ENCODE measurements at regions not wholly inside any gene's neighbourhood (a gene's known extent, or its start where the extent isn't known, plus 50 kb on each side); places are given as distances from the start of the nearest gene placed in this dataset.
A peak's percentile ranks its signal among the peaks of the same experiment; 100 is the strongest.

DNA sequence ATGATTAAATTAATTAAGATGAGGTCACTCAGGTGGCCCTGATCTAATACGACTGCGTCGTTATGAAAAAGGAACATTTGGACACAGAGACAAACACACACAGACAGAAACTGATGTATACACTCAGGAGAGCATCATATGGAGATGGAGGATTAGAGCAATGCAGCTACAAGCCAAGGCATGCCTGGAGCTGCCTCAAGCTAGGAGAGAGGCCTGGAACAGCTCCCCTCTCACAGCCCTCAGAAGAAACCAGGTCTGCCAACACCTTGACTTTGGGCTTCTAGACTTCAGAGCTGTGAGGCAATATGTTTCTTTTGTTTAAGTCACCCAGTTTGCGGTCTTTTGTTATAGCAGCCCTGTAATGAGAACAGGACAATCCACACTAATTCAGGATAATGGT, 318.9 kb downstream of the HS3ST3B1 start:
- no peak overlapping the region for H3K4me3 ChIP-seq (ENCODE audit: insufficient read depth in 1 of 2, low read depth in 1 of 2, low read length in 2 of 2)
- DNase-seq = no peak
- no peak overlapping the region for H3K9ac ChIP-seq (ENCODE audit: low read length)
- no peaks in the 10 kb centered on the region for H3K4me1 ChIP-seq (ENCODE audit: control insufficient read depth, insufficient read depth, low read depth, low read length)
- no peaks in the 10 kb centered on the region for H3K36me3 ChIP-seq (ENCODE audit: control insufficient read depth in 1 of 2, insufficient read depth in 2 of 2, low read depth in 1 of 2, low read length in 2 of 2)
- no peak overlapping the region for H2BK12ac ChIP-seq (ENCODE audit: low read length in 2 of 2)
- no peak overlapping the region for H3K23ac ChIP-seq (ENCODE audit: low read length in 2 of 2)
- no peaks in the 10 kb centered on the region for H3K79me1 ChIP-seq (replicated peaks; ENCODE audit: low read length, poor library complexity, severe bottlenecking)
- no peak overlapping the region for H3K18ac ChIP-seq (ENCODE audit: low read depth in 1 of 2, low read length in 2 of 2)
- H3K14ac ChIP-seq (ENCODE audit: low read length in 2 of 2) = peak overlapping the region in 1 of 2 experiments; percentile 65
- no peak overlapping the region for H2BK15ac ChIP-seq (ENCODE audit: low read depth, poor library complexity, severe bottlenecking)
- no peak overlapping the region for H4K91ac ChIP-seq (ENCODE audit: low read length)
- 84% methylated on average over 4 of the region's 4 CpGs for WGBS
- no peak overlapping the region for H2BK5ac ChIP-seq (ENCODE audit: low read depth, low read length, poor library complexity, severe bottlenecking)
- no peak overlapping the region for H2BK120ac ChIP-seq (ENCODE audit: low read depth, low read length)
- no peak overlapping the region for H3K4me2 ChIP-seq (ENCODE audit: low read length, poor library complexity, severe bottlenecking)
- H3K27me3 ChIP-seq (ENCODE audit: control insufficient read depth in 1 of 2, insufficient read depth in 1 of 2, low read length in 2 of 2) = no peaks in the 10 kb centered on the region
- H3K27ac ChIP-seq (ENCODE audit: low read length, poor library complexity, severe bottlenecking) = no peak overlapping the region
- peaks cover 5% of the 10 kb centered on the region for H3K9me3 ChIP-seq (ENCODE audit: control insufficient read depth, low read length)
- H4K8ac ChIP-seq (ENCODE audit: low read length) = no peak overlapping the region
- no peak overlapping the region for H3K4ac ChIP-seq (ENCODE audit: low read depth in 1 of 2, low read length in 2 of 2)
- no peak overlapping the region for H2AK5ac ChIP-seq (ENCODE audit: low read length, severe bottlenecking)
- H2AFZ ChIP-seq (ENCODE audit: low read depth, low read length) = no peak overlapping the region

DNA sequence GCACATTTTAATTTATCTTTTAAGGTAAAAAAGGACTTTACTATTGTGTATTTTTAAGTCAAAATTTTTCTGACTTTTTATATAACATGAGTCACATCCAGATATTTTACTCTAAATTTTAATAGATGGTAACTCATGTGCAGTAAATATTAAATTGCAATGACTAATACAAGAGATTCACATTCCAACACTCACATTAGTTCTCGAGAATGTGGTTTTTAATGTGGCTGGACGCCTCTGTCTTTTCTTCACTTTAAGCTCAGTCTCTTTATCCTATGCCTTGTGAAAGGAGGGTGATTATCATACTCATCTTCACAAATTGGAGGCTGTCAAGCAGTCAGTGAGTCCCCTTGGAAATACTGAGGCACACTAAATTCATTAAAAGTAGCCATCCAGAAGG, 315.6 kb downstream of the HS3ST3B1 start:
- Histone ChIP-seq H3K4me2 (ENCODE audit: low read length, poor library complexity, severe bottlenecking) (no peak overlapping the region), H3K4me1 (ENCODE audit: control insufficient read depth, insufficient read depth, low read depth, low read length) (no peaks in the 10 kb centered on the region), H3K27me3 (ENCODE audit: control insufficient read depth in 1 of 2, insufficient read depth in 1 of 2, low read length in 2 of 2) (no peaks in the 10 kb centered on the region), H2AK5ac (ENCODE audit: low read length, severe bottlenecking) (no peak overlapping the region), H3K27ac (ENCODE audit: low read length, poor library complexity, severe bottlenecking) (no peak overlapping the region), H2BK15ac (ENCODE audit: low read depth, poor library complexity, severe bottlenecking) (no peak overlapping the region), H3K14ac (ENCODE audit: low read length in 2 of 2) (no peak overlapping the region), H2AFZ (ENCODE audit: low read depth, low read length) (no peak overlapping the region), H3K4ac (ENCODE audit: low read depth in 1 of 2, low read length in 2 of 2) (no peak overlapping the region), H2BK5ac (ENCODE audit: low read depth, low read length, poor library complexity, severe bottlenecking) (no peak overlapping the region), H3K18ac (ENCODE audit: low read depth in 1 of 2, low read length in 2 of 2) (no peak overlapping the region), H3K79me1 (replicated peaks; ENCODE audit: low read length, poor library complexity, severe bottlenecking) (no peaks in the 10 kb centered on the region), H2BK120ac (ENCODE audit: low read depth, low read length) (no peak overlapping the region), H3K23ac (ENCODE audit: low read length in 2 of 2) (no peak overlapping the region), H3K9me3 (ENCODE audit: control insufficient read depth, low read length) (peaks cover 5% of the 10 kb centered on the region), H4K8ac (ENCODE audit: low read length) (no peak overlapping the region), H3K4me3 (ENCODE audit: insufficient read depth in 1 of 2, low read depth in 1 of 2, low read length in 2 of 2) (no peak overlapping the region), H3K36me3 (ENCODE audit: control insufficient read depth in 1 of 2, insufficient read depth in 2 of 2, low read depth in 1 of 2, low read length in 2 of 2) (no peaks in the 10 kb centered on the region), H4K91ac (ENCODE audit: low read length) (no peak overlapping the region), H3K9ac (ENCODE audit: low read length) (no peak overlapping the region), H2BK12ac (ENCODE audit: low read length in 2 of 2) (no peak overlapping the region)
- DNase-seq = no peak
- no CpG with 5 or more reads among the region's 2 CpGs for WGBS

- no peak overlapping the region for H2AFZ ChIP-seq (ENCODE audit: low read depth, low read length)
- no peaks in the 10 kb centered on the region for H3K27me3 ChIP-seq (ENCODE audit: control insufficient read depth in 1 of 2, insufficient read depth in 1 of 2, low read length in 2 of 2)
- no peaks in the 10 kb centered on the region for H3K4me1 ChIP-seq (ENCODE audit: control insufficient read depth, insufficient read depth, low read depth, low read length)
- peaks cover 5% of the 10 kb centered on the region for H3K9me3 ChIP-seq (ENCODE audit: control insufficient read depth, low read length)
- no peak overlapping the region for H3K4me2 ChIP-seq (ENCODE audit: low read length, poor library complexity, severe bottlenecking)
- H4K8ac ChIP-seq (ENCODE audit: low read length) = no peak overlapping the region
- H3K9ac ChIP-seq (ENCODE audit: low read length) = no peak overlapping the region
- DNase-seq = no peak
- H3K27ac ChIP-seq (ENCODE audit: low read length, poor library complexity, severe bottlenecking) = no peak overlapping the region
- H3K23ac ChIP-seq (ENCODE audit: low read length in 2 of 2) = no peak overlapping the region
- H2BK15ac ChIP-seq (ENCODE audit: low read depth, poor library complexity, severe bottlenecking) = no peak overlapping the region
- H3K18ac ChIP-seq (ENCODE audit: low read depth in 1 of 2, low read length in 2 of 2) = no peak overlapping the region
- no peak overlapping the region for H2BK12ac ChIP-seq (ENCODE audit: low read length in 2 of 2)
- H2BK120ac ChIP-seq (ENCODE audit: low read depth, low read length) = no peak overlapping the region
- no peak overlapping the region for H3K14ac ChIP-seq (ENCODE audit: low read length in 2 of 2)
- no peak overlapping the region for H3K4me3 ChIP-seq (ENCODE audit: insufficient read depth in 1 of 2, low read depth in 1 of 2, low read length in 2 of 2)
- no peaks in the 10 kb centered on the region for H3K79me1 ChIP-seq (replicated peaks; ENCODE audit: low read length, poor library complexity, severe bottlenecking)
- 92% methylated on average over 5 of the region's 5 CpGs for WGBS
- no peak overlapping the region for H2BK5ac ChIP-seq (ENCODE audit: low read depth, low read length, poor library complexity, severe bottlenecking)
- no peak overlapping the region for H4K91ac ChIP-seq (ENCODE audit: low read length)
- H3K4ac ChIP-seq (ENCODE audit: low read depth in 1 of 2, low read length in 2 of 2) = no peak overlapping the region
- no peak overlapping the region for H2AK5ac ChIP-seq (ENCODE audit: low read length, severe bottlenecking)
- no peaks in the 10 kb centered on the region for H3K36me3 ChIP-seq (ENCODE audit: control insufficient read depth in 1 of 2, insufficient read depth in 2 of 2, low read depth in 1 of 2, low read length in 2 of 2)
Observed at GRCh38 chr17:14605267-14605599, 304.4 kb downstream of the HS3ST3B1 start.

DNA sequence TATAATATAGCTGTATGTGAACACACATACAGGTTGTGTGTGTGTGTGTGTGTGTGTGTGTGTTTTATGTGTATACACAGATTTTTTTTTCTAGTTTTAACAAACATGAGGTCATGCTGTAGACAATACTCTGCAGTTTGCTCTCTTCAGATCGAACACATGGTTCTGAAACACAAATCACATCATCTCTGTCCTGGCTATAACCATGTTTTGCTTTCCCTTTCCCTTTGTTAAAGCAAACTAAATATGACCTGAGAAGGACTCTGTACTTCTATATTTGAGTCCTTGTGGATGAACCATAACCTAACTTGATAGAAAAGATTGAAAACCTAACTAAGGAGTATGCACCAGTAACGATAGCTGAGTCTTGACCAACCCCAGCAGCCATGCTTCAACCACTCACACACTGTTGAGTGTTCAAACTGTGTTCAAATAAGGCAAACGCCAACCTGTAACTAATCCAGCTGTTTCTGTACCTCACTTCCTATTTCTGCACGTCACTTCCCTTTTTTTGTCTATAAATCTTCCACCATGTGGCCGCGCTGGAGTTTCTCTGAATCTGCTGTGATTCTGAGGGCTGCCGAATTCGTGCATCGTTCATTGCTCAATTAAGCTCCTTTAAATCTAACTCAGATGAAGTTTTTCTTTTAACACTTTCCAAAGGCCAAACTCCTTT, 303.8 kb downstream of the HS3ST3B1 start:
- H3K27me3 ChIP-seq (ENCODE audit: control insufficient read depth in 1 of 2, insufficient read depth in 1 of 2, low read length in 2 of 2) = no peaks in the 10 kb centered on the region
- H3K4me2 ChIP-seq (ENCODE audit: low read length, poor library complexity, severe bottlenecking) = no peak overlapping the region
- H2AK5ac ChIP-seq (ENCODE audit: low read length, severe bottlenecking) = no peak overlapping the region
- no peak overlapping the region for H3K9ac ChIP-seq (ENCODE audit: low read length)
- H3K27ac ChIP-seq (ENCODE audit: low read length, poor library complexity, severe bottlenecking) = no peak overlapping the region
- no peaks in the 10 kb centered on the region for H3K79me1 ChIP-seq (replicated peaks; ENCODE audit: low read length, poor library complexity, severe bottlenecking)
- 93% methylated on average over 9 of the region's 9 CpGs for WGBS
- H2BK5ac ChIP-seq (ENCODE audit: low read depth, low read length, poor library complexity, severe bottlenecking) = no peak overlapping the region
- no peaks in the 10 kb centered on the region for H3K36me3 ChIP-seq (ENCODE audit: control insufficient read depth in 1 of 2, insufficient read depth in 2 of 2, low read depth in 1 of 2, low read length in 2 of 2)
- no peak overlapping the region for H2BK12ac ChIP-seq (ENCODE audit: low read length in 2 of 2)
- H3K4me3 ChIP-seq (ENCODE audit: insufficient read depth in 1 of 2, low read depth in 1 of 2, low read length in 2 of 2) = no peak overlapping the region
- no peak overlapping the region for H2BK15ac ChIP-seq (ENCODE audit: low read depth, poor library complexity, severe bottlenecking)
- H4K8ac ChIP-seq (ENCODE audit: low read length) = no peak overlapping the region
- DNase-seq = no peak
- no peak overlapping the region for H2BK120ac ChIP-seq (ENCODE audit: low read depth, low read length)
- H3K18ac ChIP-seq (ENCODE audit: low read depth in 1 of 2, low read length in 2 of 2) = no peak overlapping the region
- no peak overlapping the region for H4K91ac ChIP-seq (ENCODE audit: low read length)
- no peaks in the 10 kb centered on the region for H3K4me1 ChIP-seq (ENCODE audit: control insufficient read depth, insufficient read depth, low read depth, low read length)
- no peak overlapping the region for H3K23ac ChIP-seq (ENCODE audit: low read length in 2 of 2)
- H3K14ac ChIP-seq (ENCODE audit: low read length in 2 of 2) = no peak overlapping the region
- no peak overlapping the region for H2AFZ ChIP-seq (ENCODE audit: low read depth, low read length)
- H3K4ac ChIP-seq (ENCODE audit: low read depth in 1 of 2, low read length in 2 of 2) = no peak overlapping the region
- H3K9me3 ChIP-seq (ENCODE audit: control insufficient read depth, low read length) = peaks cover 5% of the 10 kb centered on the region
